ENCODE measurements at regions not wholly inside any gene's neighbourhood (a gene's known extent, or its start where the extent isn't known, plus 50 kb on each side); places are given as distances from the start of the nearest gene placed in this dataset.

DNA sequence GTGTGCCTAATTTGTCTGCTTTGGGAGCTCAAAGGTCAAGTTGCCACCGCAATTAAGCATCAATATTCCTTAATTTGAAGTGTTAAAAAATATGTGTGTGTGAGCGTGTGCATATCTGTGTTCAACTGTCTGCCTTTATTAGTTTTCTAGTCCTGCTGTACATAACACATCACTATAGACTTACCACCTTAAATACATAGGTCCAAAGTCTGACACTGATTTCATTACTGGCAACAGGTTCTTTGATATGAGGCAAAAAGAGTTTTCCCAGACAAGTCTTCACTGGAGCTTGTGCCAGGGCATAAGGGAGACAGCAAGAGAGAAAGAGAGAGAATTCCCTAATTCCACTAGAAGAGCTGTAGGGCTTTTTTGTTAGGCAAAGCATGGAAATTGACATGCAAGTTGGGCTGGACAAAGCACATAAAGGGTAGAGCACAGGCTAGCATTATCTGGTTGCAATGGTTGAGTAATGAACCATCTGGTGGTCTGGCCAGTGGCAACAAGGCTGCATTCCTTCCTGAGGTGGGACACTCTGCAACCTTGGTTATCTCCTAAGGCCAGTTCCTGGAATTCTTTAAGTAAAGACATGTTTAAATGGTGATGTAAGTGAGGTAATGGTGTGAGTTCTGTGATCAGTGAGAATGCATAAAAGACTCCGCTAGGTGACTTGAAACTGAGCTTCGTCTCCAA lies 457.2 kb upstream of the ADAMTS5 start:
- no peak overlapping the region for H3K4me3 Mint-ChIP-seq
- H3K4me1 Mint-ChIP-seq, result peaks cover 9% of the 10 kb centered on the region
- H3K27me3 Mint-ChIP-seq (ENCODE audit: insufficient read depth), result no peaks in the 10 kb centered on the region
- Histone ChIP-seq H3K9me3 (ENCODE audit: control insufficient read depth, low read length) (no peaks in the 10 kb centered on the region), H3K27me3 (ENCODE audit: control insufficient read depth, insufficient read depth, low read length, poor library complexity, severe bottlenecking) (no peaks in the 10 kb centered on the region), H3K9ac (ENCODE audit: extremely low read depth, low read length, poor library complexity, severe bottlenecking) (no peak overlapping the region), H3K4me1 (ENCODE audit: control insufficient read depth, insufficient read depth, low read length) (peaks cover 4% of the 10 kb centered on the region), H3K36me3 (ENCODE audit: control insufficient read depth, insufficient read depth, low read length) (no peaks in the 10 kb centered on the region), H3K27ac (ENCODE audit: low read depth, low read length) (no peak overlapping the region), H3K4me3 (ENCODE audit: low read length) (no peak overlapping the region)
- TF ChIP-seq, protein P1, sequence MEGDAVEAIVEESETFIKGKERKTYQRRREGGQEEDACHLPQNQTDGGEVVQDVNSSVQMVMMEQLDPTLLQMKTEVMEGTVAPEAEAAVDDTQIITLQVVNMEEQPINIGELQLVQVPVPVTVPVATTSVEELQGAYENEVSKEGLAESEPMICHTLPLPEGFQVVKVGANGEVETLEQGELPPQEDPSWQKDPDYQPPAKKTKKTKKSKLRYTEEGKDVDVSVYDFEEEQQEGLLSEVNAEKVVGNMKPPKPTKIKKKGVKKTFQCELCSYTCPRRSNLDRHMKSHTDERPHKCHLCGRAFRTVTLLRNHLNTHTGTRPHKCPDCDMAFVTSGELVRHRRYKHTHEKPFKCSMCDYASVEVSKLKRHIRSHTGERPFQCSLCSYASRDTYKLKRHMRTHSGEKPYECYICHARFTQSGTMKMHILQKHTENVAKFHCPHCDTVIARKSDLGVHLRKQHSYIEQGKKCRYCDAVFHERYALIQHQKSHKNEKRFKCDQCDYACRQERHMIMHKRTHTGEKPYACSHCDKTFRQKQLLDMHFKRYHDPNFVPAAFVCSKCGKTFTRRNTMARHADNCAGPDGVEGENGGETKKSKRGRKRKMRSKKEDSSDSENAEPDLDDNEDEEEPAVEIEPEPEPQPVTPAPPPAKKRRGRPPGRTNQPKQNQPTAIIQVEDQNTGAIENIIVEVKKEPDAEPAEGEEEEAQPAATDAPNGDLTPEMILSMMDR (conservative IDR thresholded peaks at IDR 0.05), result no peak
- H3K9me3 Mint-ChIP-seq, result no peaks in the 10 kb centered on the region
- 90 to 96% methylated on average over 3 to 4 of the region's 4 CpGs for WGBS, 2 experiments (ENCODE audit: insufficient coverage in 1 of 2, insufficient read length in 1 of 2)
- H3K27ac Mint-ChIP-seq, result peak overlapping the region; percentile 93
- peak; percentile 51 for DNase-seq
- no peaks in the 10 kb centered on the region for H3K36me3 Mint-ChIP-seq (ENCODE audit: low read depth)

DNA sequence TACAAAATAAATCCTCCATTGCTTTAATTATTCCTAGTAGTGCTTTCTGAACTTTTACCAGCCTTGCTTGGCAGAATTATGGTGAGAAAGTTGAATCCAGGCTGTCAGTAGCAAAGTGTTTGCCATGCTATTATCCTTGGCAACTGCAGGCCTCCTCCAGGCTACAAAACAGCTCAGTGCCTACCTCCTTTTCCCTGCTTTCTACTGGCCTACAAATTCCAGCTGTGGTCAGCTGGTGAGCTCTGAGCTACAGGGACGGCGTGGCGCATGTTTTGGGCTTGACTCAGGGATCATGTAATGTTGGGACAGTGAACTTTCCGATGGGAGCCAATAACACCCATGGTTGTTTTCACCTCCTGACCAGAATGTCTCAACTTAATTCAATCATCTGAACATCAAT lies 456.1 kb upstream of the ADAMTS5 start:
- H3K27ac ChIP-seq (ENCODE audit: low read depth, low read length), result no peak overlapping the region
- H3K4me3 Mint-ChIP-seq, result no peak overlapping the region
- DNase-seq, result no peak
- H3K9ac ChIP-seq (ENCODE audit: extremely low read depth, low read length, poor library complexity, severe bottlenecking), result no peak overlapping the region
- H3K27ac Mint-ChIP-seq, result peak overlapping the region; percentile 33
- H3K4me1 ChIP-seq (ENCODE audit: control insufficient read depth, insufficient read depth, low read length), result peaks cover 4% of the 10 kb centered on the region
- TF ChIP-seq, protein P1 (conservative IDR thresholded peaks at IDR 0.05), result no peak
- peaks cover 9% of the 10 kb centered on the region for H3K4me1 Mint-ChIP-seq
- H3K27me3 Mint-ChIP-seq (ENCODE audit: insufficient read depth), result no peaks in the 10 kb centered on the region
- H3K9me3 Mint-ChIP-seq, result no peaks in the 10 kb centered on the region
- WGBS, 2 experiments (ENCODE audit: insufficient coverage in 1 of 2, insufficient read length in 1 of 2), result 98 to 100% methylated on average over 3 to 4 of the region's 4 CpGs
- no peaks in the 10 kb centered on the region for H3K9me3 ChIP-seq (ENCODE audit: control insufficient read depth, low read length)
- H3K36me3 ChIP-seq (ENCODE audit: control insufficient read depth, insufficient read depth, low read length), result no peaks in the 10 kb centered on the region
- H3K36me3 Mint-ChIP-seq (ENCODE audit: low read depth), result no peaks in the 10 kb centered on the region
- H3K27me3 ChIP-seq (ENCODE audit: control insufficient read depth, insufficient read depth, low read length, poor library complexity, severe bottlenecking), result no peaks in the 10 kb centered on the region
- H3K4me3 ChIP-seq (ENCODE audit: low read length), result no peak overlapping the region

DNA sequence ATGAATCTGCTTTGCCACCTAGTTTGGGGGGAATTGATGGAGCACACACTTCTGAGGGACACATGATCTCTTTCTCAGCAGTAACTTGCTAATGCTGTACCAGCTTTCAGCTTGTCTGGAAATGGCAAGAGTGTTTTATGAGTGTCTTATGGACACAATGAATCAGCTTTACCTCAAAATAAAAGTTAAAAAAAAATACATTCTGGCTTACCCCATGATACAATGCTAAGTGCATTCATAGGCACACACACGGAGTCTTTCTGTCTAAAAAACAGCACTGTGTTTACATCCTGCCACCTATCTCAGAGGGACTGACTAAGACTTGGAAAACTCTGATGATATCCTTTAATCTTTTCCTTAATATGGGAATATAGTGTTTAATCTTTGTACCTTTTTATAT lies 455.5 kb upstream of the ADAMTS5 start:
- Histone ChIP-seq H3K4me3 (ENCODE audit: low read length) (no peak overlapping the region), H3K4me1 (ENCODE audit: control insufficient read depth, insufficient read depth, low read length) (peaks cover 4% of the 10 kb centered on the region), H3K9ac (ENCODE audit: extremely low read depth, low read length, poor library complexity, severe bottlenecking) (no peak overlapping the region), H3K27me3 (ENCODE audit: control insufficient read depth, insufficient read depth, low read length, poor library complexity, severe bottlenecking) (no peaks in the 10 kb centered on the region), H3K9me3 (ENCODE audit: control insufficient read depth, low read length) (no peaks in the 10 kb centered on the region), H3K27ac (ENCODE audit: low read depth, low read length) (no peak overlapping the region), H3K36me3 (ENCODE audit: control insufficient read depth, insufficient read depth, low read length) (no peaks in the 10 kb centered on the region)
- no peak overlapping the region for H3K4me3 Mint-ChIP-seq
- DNase-seq, result no peak
- H3K27ac Mint-ChIP-seq, result no peak overlapping the region
- TF ChIP-seq, protein P1 (conservative IDR thresholded peaks at IDR 0.05), result no peak
- no peaks in the 10 kb centered on the region for H3K27me3 Mint-ChIP-seq (ENCODE audit: insufficient read depth)
- WGBS, 2 experiments (ENCODE audit: insufficient coverage in 1 of 2, insufficient read length in 1 of 2), result 80 to 96% methylated on average over 1 of the region's 1 CpG
- H3K4me1 Mint-ChIP-seq, result peaks cover 9% of the 10 kb centered on the region
- no peaks in the 10 kb centered on the region for H3K9me3 Mint-ChIP-seq
- no peaks in the 10 kb centered on the region for H3K36me3 Mint-ChIP-seq (ENCODE audit: low read depth)

Data from endodermal cell (in vitro differentiated cells).